ENCODE measurements at regions not wholly inside any gene's neighbourhood (a gene's known extent, or its start where the extent isn't known, plus 50 kb on each side); places are given as distances from the start of the nearest gene placed in this dataset.
A peak's percentile ranks its signal among the peaks of the same experiment; 100 is the strongest.

DNA sequence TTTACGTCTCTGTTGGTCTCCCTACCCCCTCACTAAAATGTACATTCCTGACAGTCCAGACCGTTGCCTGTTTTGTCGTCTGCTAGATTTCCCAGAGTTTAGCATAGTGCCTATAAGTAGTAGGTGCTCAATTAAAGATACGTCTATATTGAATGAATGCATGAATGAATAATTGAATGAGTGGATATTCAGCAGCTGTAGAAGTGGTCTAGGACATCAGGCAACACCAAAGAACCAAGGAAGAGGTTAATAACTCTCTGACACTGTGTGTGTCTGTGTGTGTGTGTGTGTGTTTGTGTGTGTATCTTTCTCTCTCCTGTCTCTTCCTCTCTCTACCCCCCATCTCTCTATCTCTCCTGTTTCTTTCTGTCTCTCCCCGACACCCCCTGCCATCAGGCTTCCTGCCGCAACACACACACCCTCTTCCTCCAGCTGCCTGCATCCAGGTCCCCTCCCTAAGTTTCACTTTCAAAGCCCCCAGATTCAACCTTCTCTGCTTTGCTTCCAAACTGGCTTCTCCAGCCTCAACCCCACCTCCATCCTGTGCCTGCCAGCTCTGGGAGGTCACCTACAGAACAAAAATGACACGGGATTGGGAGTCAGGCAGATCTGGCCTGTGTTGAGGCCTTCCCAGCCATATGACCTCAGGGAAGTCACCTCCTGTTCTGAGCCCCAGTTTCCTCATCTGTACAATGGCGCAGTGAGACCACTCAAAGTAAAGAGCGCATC, 119.9 kb upstream of the NCOR2 start:
- DNase-seq (ENCODE audit: low spot score), result no peak

DNA sequence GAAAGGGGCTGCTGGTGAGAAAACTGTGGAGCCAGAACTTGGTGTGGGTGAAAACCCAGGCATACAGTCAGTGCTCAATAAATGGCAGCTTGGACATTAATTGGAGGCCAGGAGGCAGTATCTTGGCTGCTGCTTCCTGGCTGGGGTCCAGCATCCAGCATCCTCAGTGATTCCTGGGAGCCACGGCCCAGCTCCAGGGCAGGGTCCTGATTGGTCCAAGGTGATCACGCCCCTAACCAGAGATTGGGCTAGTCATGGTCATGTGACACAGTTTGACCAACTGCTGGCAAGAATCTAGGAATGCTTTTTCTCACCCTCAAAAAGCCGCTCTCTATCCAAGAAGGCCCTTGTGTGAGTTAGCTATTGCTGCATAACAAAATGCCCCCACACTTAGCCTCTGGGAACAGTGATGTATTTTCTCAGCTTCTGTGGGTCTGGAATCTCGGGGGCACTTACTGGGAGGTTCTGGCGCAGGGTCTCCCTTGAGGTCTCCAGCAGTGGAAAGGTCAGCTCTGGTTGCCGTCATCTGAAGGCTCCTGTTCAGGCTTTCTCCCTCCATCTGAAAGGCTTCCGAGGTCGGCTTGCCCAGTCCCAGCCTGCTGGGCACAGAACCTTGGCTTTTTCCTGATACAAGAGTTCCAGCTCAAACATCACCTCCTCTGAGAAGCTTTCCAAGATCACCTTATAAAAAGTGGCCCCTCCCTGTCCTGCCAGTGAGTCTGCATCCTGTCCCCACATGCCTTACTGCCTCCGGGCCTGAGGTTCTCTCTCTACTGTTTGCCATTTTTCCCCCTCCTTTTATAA, 119.2 kb upstream of the NCOR2 start:
- no peak for DNase-seq (ENCODE audit: low spot score)

GRCh38 chr12:124685689-124686369, 118.4 kb upstream of the NCOR2 start:
- peak; percentile 45 for DNase-seq (ENCODE audit: low spot score)

GRCh38 chr12:124684971-124685688, 117.7 kb upstream of the NCOR2 start:
- peak; percentile 72 for DNase-seq (ENCODE audit: low spot score)

GRCh38 chr12:124684496-124684895, 117.1 kb upstream of the NCOR2 start:
- no peak for DNase-seq (ENCODE audit: low spot score)

- no peak for DNase-seq (ENCODE audit: low spot score)
Measured at GRCh38 chr12:124683152-124684124, 116.0 kb upstream of the NCOR2 start.

- no peak for DNase-seq (ENCODE audit: low spot score)
Measured at GRCh38 chr12:124682425-124683151, 115.2 kb upstream of the NCOR2 start.

- DNase-seq (ENCODE audit: low spot score), result peak; percentile 61
Measured at GRCh38 chr12:124681779-124682391, 114.5 kb upstream of the NCOR2 start.

DNA sequence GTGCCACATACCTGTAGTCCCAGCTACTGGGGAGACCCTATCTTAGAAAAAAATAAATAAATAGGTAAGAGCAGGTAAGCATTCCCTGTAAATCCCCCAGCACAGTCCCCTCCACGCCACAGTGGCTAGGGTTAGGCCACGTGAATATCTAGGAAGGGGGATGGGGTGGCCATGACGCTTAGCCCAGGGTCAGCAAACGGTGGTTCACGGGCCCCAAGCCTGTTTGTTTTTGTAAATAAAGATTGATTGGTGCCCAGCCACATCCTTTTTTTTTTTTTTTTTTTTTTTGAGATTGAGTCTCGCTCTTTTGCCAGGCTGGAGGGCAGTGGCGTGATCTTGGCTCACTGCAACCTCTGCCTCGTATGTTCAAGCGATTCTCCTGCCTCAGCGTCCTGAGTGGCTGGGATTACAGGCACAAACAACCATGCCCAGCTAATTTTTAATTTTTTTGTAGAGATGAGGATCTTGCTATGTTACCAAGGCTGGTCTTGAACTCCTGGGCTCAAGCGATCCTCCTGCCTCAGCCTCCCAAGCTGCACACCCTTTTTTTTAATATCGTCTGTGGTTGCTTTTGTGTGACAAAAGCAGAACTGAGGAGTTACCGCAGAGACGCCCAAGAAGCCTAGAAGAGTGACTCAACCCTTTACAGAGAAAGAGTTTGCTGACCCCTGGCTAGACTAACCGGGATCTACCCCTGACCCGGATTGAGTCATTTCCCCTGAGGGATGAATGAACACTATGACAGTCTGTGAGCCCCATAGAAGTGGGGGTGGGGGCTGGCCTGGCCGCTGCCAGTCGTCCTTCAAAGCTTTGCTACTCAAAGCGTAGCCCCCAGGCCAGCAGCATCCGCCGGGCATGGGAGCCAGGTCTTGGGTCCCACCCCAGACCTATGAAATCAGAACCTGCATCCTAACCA, 113.7 kb upstream of the NCOR2 start:
- DNase-seq (ENCODE audit: low spot score), result peak; percentile 92

DNA sequence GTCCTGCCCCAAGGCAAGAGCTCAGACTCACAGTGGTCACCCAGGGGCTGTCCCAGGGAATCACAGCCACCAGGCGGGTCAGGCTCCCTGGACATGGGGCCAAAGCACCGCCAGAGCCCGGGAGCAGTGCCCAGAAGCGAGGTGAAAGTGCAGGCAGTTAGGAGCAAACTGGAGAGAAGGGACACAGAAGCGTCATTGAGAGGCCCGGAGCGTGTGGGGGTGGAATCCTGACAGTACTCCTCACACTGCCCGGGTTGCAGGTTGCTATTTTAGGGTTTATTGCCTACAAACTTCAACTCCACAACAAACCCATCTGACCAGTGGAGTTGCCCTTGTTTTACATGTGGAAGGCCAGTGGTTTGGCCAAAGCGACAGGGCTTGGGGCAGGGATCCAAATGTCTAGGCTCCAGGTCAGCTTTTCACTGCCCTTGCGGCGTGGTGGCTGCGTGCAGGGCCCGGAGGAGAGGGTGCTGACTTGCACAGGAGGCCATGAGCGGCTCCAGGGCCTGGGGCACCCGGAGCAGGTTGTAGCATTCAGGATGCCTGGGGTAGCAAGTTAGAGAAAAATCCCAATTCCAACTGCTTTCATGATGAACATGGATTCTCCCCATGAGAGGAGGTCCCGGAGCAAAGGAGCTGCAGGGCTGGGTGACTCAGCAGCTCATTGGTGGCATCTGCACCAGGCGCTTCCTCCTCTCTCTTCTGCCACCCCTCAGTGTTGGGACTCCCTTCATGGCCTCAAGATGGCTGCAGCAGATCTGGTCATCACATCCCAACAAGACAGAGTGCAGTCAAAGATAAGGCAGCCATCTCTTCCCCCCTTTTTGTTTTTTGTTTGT, 112.3 kb upstream of the NCOR2 start:
- peak; percentile 23 for DNase-seq (ENCODE audit: low spot score)

DNA sequence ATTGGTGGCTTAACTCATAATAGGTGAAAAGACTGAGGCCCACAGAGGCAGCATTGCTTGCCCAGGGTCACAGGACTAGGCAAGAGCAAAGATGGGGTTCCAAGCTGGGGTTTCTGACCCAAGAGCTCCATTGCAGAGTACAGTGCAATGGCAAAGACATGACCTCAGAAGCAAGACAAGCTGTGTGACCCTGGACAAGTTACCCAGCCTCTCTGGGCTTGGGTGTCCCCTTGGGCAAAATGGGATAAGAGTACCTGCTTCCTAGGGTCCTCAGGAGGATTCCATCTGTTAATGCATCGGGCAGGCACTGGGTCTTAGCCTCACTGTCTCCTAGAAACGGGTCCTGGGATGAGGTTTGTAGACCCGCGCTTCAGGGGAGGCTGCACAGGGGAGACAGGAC, 111.6 kb upstream of the NCOR2 start:
- DNase-seq (ENCODE audit: low spot score), result no peak

DNA sequence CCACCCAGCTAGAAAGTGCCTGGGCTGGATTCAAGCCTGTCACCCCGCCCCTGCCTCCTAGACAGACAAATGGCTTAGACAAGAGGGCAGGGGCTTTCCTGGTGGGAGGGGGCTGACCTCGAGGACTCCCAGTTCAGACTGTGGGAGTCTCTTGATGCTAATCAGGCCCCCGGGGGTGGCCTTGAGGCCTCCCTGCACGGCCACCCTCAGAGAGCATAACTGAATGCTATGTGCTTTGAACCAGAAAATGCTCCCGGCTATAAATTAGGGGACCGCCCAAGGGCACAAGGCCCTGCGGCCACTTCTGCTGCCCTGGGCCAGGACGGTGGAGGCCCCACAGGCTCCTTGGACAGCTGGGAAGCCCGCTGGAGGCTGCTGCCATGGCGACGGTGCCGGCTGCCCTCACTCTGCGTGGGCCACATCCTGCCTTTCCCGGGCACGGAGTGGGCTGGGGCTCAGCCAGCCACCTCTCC, 111.0 kb upstream of the NCOR2 start:
- no peak for DNase-seq (ENCODE audit: low spot score)

GRCh38 chr12:124677552-124678356, 110.3 kb upstream of the NCOR2 start:
- DNase-seq (ENCODE audit: low spot score), result no peak

GRCh38 chr12:124676714-124677462, 109.5 kb upstream of the NCOR2 start:
- DNase-seq (ENCODE audit: low spot score), result no peak

- peak; percentile 76 for DNase-seq (ENCODE audit: low spot score)
Measured at GRCh38 chr12:124675881-124676713, 108.7 kb upstream of the NCOR2 start.

Data from AG20443 (cell line).